SK-N-SH treated with all-trans-retinoic acid at 6 μM for 48 hours (cell line): ENCODE measurements at regions not wholly inside any gene's neighbourhood (a gene's known extent, or its start where the extent isn't known, plus 50 kb on each side); places are given as distances from the start of the nearest gene placed in this dataset.

Source experiments
- ARNTL ChIP-seq: fragments of 450-650 bp; formaldehyde crosslinking; IDR thresholded peaks from 2 replicates; pipeline ENCODE4 v1.5.0; 2020; ENCODE audit warnings: low read depth, mild to moderate bottlenecking, moderate library complexity, borderline replicate concordance
- BACH2 ChIP-seq: fragments of 250-450 bp; sonication (Bioruptor Pico); IDR thresholded peaks from 2 replicates; pipeline ENCODE4 v1.9.0; 2021; ENCODE audit warnings: mild to moderate bottlenecking, borderline replicate concordance
- GLIS3 ChIP-seq: fragments of 250-450 bp; sonication (Bioruptor Pico); IDR thresholded peaks from 2 replicates; pipeline ENCODE4 v1.5.0; 2020; ENCODE audit warnings: mild to moderate bottlenecking, moderate library complexity
- OSR1 ChIP-seq: fragments of 250-450 bp; sonication (Bioruptor Pico); IDR thresholded peaks from 2 replicates; pipeline ENCODE4 v1.8.0; 2022; ENCODE audit warnings: moderate library complexity, mild to moderate bottlenecking, inconsistent platforms
- PPARA ChIP-seq: fragments of 250-450 bp; sonication (Bioruptor Pico); IDR thresholded peaks from 2 replicates; pipeline ENCODE4 v1.5.0; 2020; ENCODE audit warnings: mild to moderate bottlenecking, borderline replicate concordance
- ZFP30 ChIP-seq: fragments of 450-650 bp; formaldehyde crosslinking; IDR thresholded peaks from 2 replicates; pipeline ENCODE4 v1.5.0; 2022; ENCODE audit warnings: mild to moderate bottlenecking, moderate library complexity
- TF ChIP-seq, protein P1 (sequence below): fragments of 250-450 bp; sonication (Bioruptor Pico); IDR thresholded peaks from 2 replicates; pipeline ENCODE4 v1.8.0; 2020; ENCODE audit warnings: mild to moderate bottlenecking, moderate library complexity, borderline replicate concordance
- TF ChIP-seq, protein P2 (sequence below): fragments of 250-450 bp; sonication (Bioruptor Pico); IDR thresholded peaks from 2 replicates; pipeline ENCODE4 v1.5.0; 2020; ENCODE audit warnings: mild to moderate bottlenecking, moderate library complexity

DNA sequence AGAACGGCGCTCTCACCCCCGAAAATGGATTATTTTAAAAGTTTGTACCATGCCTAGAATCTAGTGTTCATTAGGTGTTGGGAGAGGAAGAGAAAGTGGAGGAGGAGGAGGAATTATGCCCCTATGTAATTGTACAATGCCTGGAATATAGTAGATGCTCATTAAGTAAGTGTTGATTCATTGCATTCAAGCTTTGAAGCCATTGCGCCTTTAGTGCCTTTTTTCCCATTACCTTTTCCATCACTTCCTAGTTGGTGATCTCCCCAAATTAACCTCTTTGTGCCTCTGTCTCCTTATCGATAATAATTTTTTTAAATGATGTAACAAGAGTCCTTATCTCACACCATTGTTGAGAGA, 220.7 kb upstream of the PRICKLE2 start:
- TF ChIP-seq, protein P1, sequence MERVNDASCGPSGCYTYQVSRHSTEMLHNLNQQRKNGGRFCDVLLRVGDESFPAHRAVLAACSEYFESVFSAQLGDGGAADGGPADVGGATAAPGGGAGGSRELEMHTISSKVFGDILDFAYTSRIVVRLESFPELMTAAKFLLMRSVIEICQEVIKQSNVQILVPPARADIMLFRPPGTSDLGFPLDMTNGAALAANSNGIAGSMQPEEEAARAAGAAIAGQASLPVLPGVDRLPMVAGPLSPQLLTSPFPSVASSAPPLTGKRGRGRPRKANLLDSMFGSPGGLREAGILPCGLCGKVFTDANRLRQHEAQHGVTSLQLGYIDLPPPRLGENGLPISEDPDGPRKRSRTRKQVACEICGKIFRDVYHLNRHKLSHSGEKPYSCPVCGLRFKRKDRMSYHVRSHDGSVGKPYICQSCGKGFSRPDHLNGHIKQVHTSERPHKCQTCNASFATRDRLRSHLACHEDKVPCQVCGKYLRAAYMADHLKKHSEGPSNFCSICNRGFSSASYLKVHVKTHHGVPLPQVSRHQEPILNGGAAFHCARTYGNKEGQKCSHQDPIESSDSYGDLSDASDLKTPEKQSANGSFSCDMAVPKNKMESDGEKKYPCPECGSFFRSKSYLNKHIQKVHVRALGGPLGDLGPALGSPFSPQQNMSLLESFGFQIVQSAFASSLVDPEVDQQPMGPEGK (CRISPR knock-in tag) = no peak
- TF ChIP-seq PPARA (CRISPR knock-in tag) (no peak), ZFP30 (CRISPR knock-in tag) (no peak), GLIS3 (CRISPR knock-in tag) (no peak), OSR1 (CRISPR knock-in tag) (no peak), ARNTL (CRISPR knock-in tag) (no peak), BACH2 (CRISPR knock-in tag) (no peak)
- TF ChIP-seq, protein P2, sequence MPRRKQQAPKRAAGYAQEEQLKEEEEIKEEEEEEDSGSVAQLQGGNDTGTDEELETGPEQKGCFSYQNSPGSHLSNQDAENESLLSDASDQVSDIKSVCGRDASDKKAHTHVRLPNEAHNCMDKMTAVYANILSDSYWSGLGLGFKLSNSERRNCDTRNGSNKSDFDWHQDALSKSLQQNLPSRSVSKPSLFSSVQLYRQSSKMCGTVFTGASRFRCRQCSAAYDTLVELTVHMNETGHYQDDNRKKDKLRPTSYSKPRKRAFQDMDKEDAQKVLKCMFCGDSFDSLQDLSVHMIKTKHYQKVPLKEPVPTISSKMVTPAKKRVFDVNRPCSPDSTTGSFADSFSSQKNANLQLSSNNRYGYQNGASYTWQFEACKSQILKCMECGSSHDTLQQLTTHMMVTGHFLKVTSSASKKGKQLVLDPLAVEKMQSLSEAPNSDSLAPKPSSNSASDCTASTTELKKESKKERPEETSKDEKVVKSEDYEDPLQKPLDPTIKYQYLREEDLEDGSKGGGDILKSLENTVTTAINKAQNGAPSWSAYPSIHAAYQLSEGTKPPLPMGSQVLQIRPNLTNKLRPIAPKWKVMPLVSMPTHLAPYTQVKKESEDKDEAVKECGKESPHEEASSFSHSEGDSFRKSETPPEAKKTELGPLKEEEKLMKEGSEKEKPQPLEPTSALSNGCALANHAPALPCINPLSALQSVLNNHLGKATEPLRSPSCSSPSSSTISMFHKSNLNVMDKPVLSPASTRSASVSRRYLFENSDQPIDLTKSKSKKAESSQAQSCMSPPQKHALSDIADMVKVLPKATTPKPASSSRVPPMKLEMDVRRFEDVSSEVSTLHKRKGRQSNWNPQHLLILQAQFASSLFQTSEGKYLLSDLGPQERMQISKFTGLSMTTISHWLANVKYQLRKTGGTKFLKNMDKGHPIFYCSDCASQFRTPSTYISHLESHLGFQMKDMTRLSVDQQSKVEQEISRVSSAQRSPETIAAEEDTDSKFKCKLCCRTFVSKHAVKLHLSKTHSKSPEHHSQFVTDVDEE (CRISPR knock-in tag) = no peak
